Fibroblast of upper back skin (primary cell): ENCODE measurements at regions not wholly inside any gene's neighbourhood (a gene's known extent, or its start where the extent isn't known, plus 50 kb on each side); places are given as distances from the start of the nearest gene placed in this dataset.

Experiments used
- DNase-seq: peaks from one replicate; pipeline ENCODE4 v3.0.0-alpha.2; 2013

DNA sequence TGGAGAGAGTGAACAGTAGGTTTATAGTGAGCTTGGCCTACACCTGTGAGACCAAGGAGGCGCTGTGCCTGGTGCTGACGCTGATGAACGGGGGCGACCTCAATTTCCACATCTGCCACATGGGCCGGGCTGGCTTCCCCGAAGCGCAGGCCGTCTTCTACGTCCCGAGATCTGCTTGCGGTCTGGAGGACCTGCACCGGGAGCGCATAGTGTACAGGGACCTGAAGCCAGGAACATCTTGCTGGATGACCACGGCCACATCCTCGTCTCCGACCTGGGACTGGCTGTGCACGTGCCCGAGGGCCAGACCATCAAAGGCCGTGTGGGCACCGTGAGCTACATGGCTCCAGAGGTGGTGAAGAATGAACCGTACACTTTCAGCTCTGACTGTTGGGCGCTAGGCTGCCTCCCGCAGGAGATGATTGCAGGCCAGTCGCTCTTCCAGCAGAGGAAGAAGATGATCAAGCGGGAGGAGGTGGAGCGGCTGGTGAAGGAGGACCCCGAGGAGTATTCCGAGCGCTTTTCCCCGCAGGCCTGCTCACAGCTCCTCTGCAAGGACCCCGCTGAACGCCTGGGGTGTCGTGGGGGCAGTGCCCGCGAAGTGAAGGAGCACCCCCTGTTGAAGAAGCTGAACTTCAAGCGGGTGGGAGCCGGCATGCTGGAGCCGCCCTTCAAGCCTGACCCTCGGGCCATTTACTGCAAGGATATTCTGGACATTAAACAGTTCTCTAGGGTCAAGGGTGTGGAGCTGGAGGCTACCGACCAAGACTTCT is 139.0 kb downstream of the ZDHHC20 start:
- no peak for DNase-seq

DNA sequence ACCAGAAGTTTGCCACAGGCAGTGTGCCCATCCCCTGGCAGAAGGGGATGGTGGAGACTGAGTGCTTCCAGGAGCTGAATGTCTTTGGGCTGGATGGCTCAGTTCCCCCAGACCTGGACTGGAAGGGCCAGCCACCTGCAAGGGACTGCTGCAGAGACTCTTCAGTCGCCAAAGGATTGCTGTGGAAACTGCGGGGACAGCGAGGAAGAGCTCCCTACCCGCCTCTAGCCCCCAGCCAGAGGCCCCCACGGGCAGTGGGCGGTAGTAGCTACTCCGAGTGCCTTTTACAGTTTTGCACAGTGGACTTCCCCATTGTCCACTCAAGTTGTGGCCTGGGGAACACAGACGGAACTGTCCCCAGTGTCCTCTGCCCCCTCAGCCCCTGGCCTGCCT is 138.5 kb downstream of the ZDHHC20 start:
- no peak for DNase-seq

DNA sequence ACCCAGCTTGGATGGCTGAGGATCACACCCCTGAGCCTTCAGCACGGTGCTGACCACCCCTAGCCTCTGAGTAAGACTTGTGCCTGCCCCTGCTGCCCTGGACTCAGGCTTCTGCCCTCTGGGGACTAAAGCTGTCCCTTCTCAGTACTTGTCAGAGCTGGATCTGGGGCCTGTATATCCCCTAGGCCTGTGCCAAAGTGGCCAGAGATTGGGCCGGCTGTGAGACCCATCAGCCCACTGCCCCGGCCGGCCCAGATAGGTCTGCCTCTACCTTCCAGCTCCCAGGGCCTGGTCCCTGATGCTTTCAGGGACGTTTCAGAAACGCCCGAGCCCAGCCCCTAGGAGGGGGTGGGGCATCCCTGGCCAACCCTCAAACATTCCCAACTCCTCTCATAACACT is 137.8 kb downstream of the ZDHHC20 start:
- DNase-seq: no peak

DNA sequence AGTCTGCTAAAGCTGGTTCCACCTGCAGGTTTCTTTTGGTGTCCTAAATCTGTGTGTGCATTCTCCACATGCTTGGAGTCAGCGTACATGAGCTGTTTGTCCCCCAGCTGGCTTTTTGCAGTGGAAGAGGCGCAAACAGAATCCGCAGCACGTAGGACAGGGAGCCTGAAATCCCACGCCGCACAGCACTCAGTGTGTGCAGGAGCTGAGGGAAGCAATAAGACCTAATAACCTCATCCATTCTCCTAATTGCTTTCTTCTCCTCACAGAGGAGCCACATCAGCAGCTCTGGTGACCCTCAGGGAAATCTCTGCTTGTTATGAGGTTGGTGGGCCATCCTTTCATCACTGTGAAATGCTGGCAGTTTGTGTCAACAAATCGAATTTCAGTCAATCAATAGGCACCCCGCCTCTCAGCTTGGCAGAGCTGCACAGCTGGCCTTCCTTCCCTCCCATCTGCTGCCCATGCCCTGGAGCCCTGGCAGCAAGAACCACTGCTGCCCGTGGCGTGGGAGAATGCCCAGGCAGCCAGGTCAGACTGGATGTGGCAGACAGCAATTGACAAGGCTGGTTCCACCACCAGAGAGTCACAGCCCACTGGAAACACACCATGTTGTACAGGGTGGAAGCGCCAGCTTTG is 136.7 kb downstream of the ZDHHC20 start:
- DNase-seq: no peak
